Amniotic stem cell (primary cell): ENCODE measurements at regions not wholly inside any gene's neighbourhood (a gene's known extent, or its start where the extent isn't known, plus 50 kb on each side); places are given as distances from the start of the nearest gene placed in this dataset.
"Not testable (repeated sequence)": the region's sequence is repeated elsewhere in the genome, so short reads cannot be mapped to it uniquely, and the experiment has no call there.

Source experiments
- DNase-seq: peaks from one replicate; lab custom pipeline; 2025; lab: John Stamatoyannopoulos, UW

GRCh38 chr14:61160798-61161197 lies 120.3 kb downstream of the TMEM30B start:
- DNase-seq = no peak

- no peak for DNase-seq
Observed at GRCh38 chr14:61154641-61155040, 126.5 kb downstream of the TMEM30B start.

- no peak for DNase-seq
Observed at GRCh38 chr14:61153914-61154545, 127.1 kb downstream of the TMEM30B start.

- no peak for DNase-seq
Observed at GRCh38 chr14:61153431-61153830, 127.7 kb downstream of the TMEM30B start.

- DNase-seq = no peak
Observed at GRCh38 chr14:61152851-61153364, 128.2 kb downstream of the TMEM30B start.

- no peak for DNase-seq
Observed at GRCh38 chr14:61151251-61151650, 129.9 kb downstream of the TMEM30B start.

GRCh38 chr14:61150851-61151250 lies 130.3 kb downstream of the TMEM30B start:
- DNase-seq = no peak

GRCh38 chr14:61149896-61150295 lies 131.2 kb downstream of the TMEM30B start:
- DNase-seq = no peak

- DNase-seq = no peak
Observed at GRCh38 chr14:61148742-61149350, 132.3 kb downstream of the TMEM30B start.

GRCh38 chr14:61147831-61148549 lies 133.1 kb downstream of the TMEM30B start:
- peak; percentile 78 for DNase-seq

GRCh38 chr14:61147381-61147821 lies 133.7 kb downstream of the TMEM30B start:
- no peak for DNase-seq

- no peak for DNase-seq
Observed at GRCh38 chr14:61146899-61147298, 134.2 kb downstream of the TMEM30B start.

GRCh38 chr14:61145903-61146481 lies 135.1 kb downstream of the TMEM30B start:
- DNase-seq = no peak

- DNase-seq = peak; percentile 79
Observed at GRCh38 chr14:61145034-61145902, 135.9 kb downstream of the TMEM30B start.

- DNase-seq = not testable (repeated sequence)
Observed at GRCh38 chr14:61144117-61145033, 136.8 kb downstream of the TMEM30B start.

GRCh38 chr14:61140872-61141271 lies 140.3 kb downstream of the TMEM30B start:
- DNase-seq = no peak

- DNase-seq = no peak
Observed at GRCh38 chr14:61140271-61140670, 140.9 kb downstream of the TMEM30B start.

- no peak for DNase-seq
Observed at GRCh38 chr14:61139006-61139599, 142.0 kb downstream of the TMEM30B start.

- DNase-seq = no peak
Observed at GRCh38 chr14:61132894-61133293, 148.2 kb downstream of the TMEM30B start.

GRCh38 chr14:61132336-61132735 lies 148.8 kb downstream of the TMEM30B start:
- DNase-seq = no peak
